Panc1 (cell line): ENCODE measurements at regions not wholly inside any gene's neighbourhood (a gene's known extent, or its start where the extent isn't known, plus 50 kb on each side); places are given as distances from the start of the nearest gene placed in this dataset.

Experiments used
- ATAC-seq: fragments of 200-7000 bp; cut with Tn5 transposase; 2 replicates; pipeline ENCODE4 v1.9.1; 2020; ENCODE audit warnings: mild to moderate bottlenecking, moderate library complexity
- BruUV-seq: library from RNA; stranded (reverse); fragments of 400-500 nt; replicated peaks from 2 replicates; lab custom pipeline; 2021; lab: Mats Ljungman, UMichigan
- CTCF ChIA-PET: fragments of 300-600 bp; sonication (Branson Sonifier 250); formaldehyde crosslinking; loops from one replicate; lab custom pipeline; 2022; ENCODE audit warnings: antibody characterized with exemption; lab: Charles Lee
- POLR2A ChIA-PET: fragments of 300-600 bp; sonication (Branson Sonifier 250); formaldehyde crosslinking; loops from one replicate; lab custom pipeline; 2022; ENCODE audit warnings: antibody characterized with exemption; lab: Charles Lee
- DNase-seq: peaks from one replicate; pipeline ENCODE4 v3.0.0-alpha.2; 2010; ENCODE audit warnings: low read depth, low spot score
- H3K27ac ChIP-seq: 2 replicates; pipeline ENCODE4 v1.5.1; 2011; ENCODE audit warnings: mild to moderate bottlenecking, low read length, inconsistent platforms
- H3K27me3 ChIP-seq: fragments of 200-500 bp; sonication (Bioruptor generic); 2 replicates; pipeline ENCODE4 v1.6.0; 2014; ENCODE audit warnings: low read length, inconsistent platforms; ENCODE audit not compliant: control insufficient read depth, insufficient read depth
- H3K36me3 ChIP-seq: fragments of 200-500 bp; sonication (Bioruptor generic); 2 replicates; pipeline ENCODE4 v1.5.1; 2014; ENCODE audit warnings: inconsistent platforms, mild to moderate bottlenecking, low read length, moderate library complexity; ENCODE audit not compliant: control insufficient read depth, insufficient read depth
- H3K4me1 ChIP-seq: 2 replicates; pipeline ENCODE4 v1.5.1; 2011; ENCODE audit warnings: inconsistent platforms, mild to moderate bottlenecking, low read length, moderate library complexity; ENCODE audit not compliant: control insufficient read depth, insufficient read depth
- H3K4me3 ChIP-seq, 2 experiments: 2 replicates each; pipeline ENCODE4 v1.5.1; 2011 to 2012; ENCODE audit warnings: low read depth in 2 of 2, low read length in 2 of 2, mild to moderate bottlenecking in 2 of 2, inconsistent platforms in 1 of 2, moderate library complexity in 1 of 2
- H3K9me3 ChIP-seq: fragments of 200-500 bp; sonication (Bioruptor generic); 2 replicates; pipeline ENCODE4 v1.5.1; 2014; ENCODE audit warnings: low read depth, mild to moderate bottlenecking, inconsistent platforms, low read length, moderate library complexity; ENCODE audit not compliant: control insufficient read depth, insufficient read depth
- POLR2AphosphoS5 ChIP-seq: IDR thresholded peaks from 2 replicates; pipeline ENCODE4 v1.6.1; 2012; ENCODE audit warnings: mild to moderate bottlenecking, low read depth, low read length, moderate library complexity
- SIN3A ChIP-seq: IDR thresholded peaks from 2 replicates; pipeline ENCODE4 v1.6.1; 2012; ENCODE audit warnings: low read depth, mild to moderate bottlenecking, low read length, moderate library complexity, borderline replicate concordance; ENCODE audit not compliant: insufficient read depth
- TCF7L2 ChIP-seq: IDR thresholded peaks from 2 replicates; pipeline ENCODE4 v1.6.1; 2011; ENCODE audit warnings: mild to moderate bottlenecking, low read depth, low read length, inconsistent platforms
- in situ Hi-C: cut with HindIII; loops from 2 replicates; pipeline ENCODE4 v1.10.0; 2016; ENCODE audit warnings: low sequenced_read_pairs, low pct_unique_long_range_greater_than_20kb
- intact Hi-C: fragments of 100-400 bp; cut with micrococcal nuclease; formaldehyde crosslinking; loops from one replicate; pipeline ENCODE4 v1.10.0; 2022; ENCODE audit not compliant: unreplicated experiment
- TF ChIP-seq, protein P1 (sequence below): fragments of 450-650 bp; IDR thresholded peaks from 2 replicates; pipeline ENCODE4 v1.5.1; 2017; ENCODE audit warnings: mild to moderate bottlenecking
- TF ChIP-seq, protein P2 (sequence below), 2 experiments: IDR thresholded peaks; 2 replicates each; pipeline ENCODE4 v1.6.1; 2011 to 2012; ENCODE audit warnings: low read depth in 2 of 2, control low read depth in 1 of 2, low read length in 1 of 2, mild to moderate bottlenecking in 1 of 2, moderate library complexity in 1 of 2; ENCODE audit not compliant: insufficient read depth in 1 of 2

DNA sequence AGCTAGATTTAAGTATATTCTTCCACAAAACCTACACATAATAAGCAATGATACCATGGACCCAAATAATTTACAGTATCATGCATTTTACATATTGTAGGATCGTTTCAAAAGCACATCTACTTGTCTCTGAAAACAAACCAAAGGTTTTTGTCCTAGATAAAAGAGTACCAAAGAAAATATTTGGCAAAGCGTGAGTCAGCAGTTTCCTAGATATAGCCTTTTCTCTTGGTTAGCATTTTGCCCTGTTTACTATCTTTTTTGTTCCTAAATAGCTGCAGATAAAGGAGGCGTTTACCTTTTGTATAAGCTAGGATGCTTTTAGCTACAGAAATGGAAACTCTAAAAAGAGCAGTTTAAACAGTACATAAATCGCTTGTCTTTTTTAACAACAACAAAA is 305.8 kb upstream of the GULP1 start:
- DNase-seq (no peak), ATAC-seq (no peak)
- intact Hi-C loops (no loop called here), in situ Hi-C loops (no loop called here)
- no peaks in the 10 kb centered on the region for H3K36me3 ChIP-seq
- no peaks in the 10 kb centered on the region for H3K9me3 ChIP-seq
- no peak for TF ChIP-seq POLR2AphosphoS5
- TF ChIP-seq, protein P1, sequence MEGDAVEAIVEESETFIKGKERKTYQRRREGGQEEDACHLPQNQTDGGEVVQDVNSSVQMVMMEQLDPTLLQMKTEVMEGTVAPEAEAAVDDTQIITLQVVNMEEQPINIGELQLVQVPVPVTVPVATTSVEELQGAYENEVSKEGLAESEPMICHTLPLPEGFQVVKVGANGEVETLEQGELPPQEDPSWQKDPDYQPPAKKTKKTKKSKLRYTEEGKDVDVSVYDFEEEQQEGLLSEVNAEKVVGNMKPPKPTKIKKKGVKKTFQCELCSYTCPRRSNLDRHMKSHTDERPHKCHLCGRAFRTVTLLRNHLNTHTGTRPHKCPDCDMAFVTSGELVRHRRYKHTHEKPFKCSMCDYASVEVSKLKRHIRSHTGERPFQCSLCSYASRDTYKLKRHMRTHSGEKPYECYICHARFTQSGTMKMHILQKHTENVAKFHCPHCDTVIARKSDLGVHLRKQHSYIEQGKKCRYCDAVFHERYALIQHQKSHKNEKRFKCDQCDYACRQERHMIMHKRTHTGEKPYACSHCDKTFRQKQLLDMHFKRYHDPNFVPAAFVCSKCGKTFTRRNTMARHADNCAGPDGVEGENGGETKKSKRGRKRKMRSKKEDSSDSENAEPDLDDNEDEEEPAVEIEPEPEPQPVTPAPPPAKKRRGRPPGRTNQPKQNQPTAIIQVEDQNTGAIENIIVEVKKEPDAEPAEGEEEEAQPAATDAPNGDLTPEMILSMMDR, result no peak
- no peak for TF ChIP-seq SIN3A
- TF ChIP-seq TCF7L2, result no peak
- TF ChIP-seq, protein P2, sequence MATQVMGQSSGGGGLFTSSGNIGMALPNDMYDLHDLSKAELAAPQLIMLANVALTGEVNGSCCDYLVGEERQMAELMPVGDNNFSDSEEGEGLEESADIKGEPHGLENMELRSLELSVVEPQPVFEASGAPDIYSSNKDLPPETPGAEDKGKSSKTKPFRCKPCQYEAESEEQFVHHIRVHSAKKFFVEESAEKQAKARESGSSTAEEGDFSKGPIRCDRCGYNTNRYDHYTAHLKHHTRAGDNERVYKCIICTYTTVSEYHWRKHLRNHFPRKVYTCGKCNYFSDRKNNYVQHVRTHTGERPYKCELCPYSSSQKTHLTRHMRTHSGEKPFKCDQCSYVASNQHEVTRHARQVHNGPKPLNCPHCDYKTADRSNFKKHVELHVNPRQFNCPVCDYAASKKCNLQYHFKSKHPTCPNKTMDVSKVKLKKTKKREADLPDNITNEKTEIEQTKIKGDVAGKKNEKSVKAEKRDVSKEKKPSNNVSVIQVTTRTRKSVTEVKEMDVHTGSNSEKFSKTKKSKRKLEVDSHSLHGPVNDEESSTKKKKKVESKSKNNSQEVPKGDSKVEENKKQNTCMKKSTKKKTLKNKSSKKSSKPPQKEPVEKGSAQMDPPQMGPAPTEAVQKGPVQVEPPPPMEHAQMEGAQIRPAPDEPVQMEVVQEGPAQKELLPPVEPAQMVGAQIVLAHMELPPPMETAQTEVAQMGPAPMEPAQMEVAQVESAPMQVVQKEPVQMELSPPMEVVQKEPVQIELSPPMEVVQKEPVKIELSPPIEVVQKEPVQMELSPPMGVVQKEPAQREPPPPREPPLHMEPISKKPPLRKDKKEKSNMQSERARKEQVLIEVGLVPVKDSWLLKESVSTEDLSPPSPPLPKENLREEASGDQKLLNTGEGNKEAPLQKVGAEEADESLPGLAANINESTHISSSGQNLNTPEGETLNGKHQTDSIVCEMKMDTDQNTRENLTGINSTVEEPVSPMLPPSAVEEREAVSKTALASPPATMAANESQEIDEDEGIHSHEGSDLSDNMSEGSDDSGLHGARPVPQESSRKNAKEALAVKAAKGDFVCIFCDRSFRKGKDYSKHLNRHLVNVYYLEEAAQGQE (IDR thresholded peaks at IDR 0.05; ENCODE audit: insufficient read depth in 1 of 2, low read depth in 2 of 2, low read length in 1 of 2), result no peak
- no peaks in the 10 kb centered on the region; the same call in 1 of the 2 replicates for H3K4me1 ChIP-seq
- H3K27me3 ChIP-seq, result no peaks in the 10 kb centered on the region
- POLR2A ChIA-PET, result no interaction called here
- CTCF ChIA-PET, result no interaction called here
- no peak overlapping the region for H3K27ac ChIP-seq
- no TSS peak for BruUV-seq
- no peak overlapping the region for H3K4me3 ChIP-seq

DNA sequence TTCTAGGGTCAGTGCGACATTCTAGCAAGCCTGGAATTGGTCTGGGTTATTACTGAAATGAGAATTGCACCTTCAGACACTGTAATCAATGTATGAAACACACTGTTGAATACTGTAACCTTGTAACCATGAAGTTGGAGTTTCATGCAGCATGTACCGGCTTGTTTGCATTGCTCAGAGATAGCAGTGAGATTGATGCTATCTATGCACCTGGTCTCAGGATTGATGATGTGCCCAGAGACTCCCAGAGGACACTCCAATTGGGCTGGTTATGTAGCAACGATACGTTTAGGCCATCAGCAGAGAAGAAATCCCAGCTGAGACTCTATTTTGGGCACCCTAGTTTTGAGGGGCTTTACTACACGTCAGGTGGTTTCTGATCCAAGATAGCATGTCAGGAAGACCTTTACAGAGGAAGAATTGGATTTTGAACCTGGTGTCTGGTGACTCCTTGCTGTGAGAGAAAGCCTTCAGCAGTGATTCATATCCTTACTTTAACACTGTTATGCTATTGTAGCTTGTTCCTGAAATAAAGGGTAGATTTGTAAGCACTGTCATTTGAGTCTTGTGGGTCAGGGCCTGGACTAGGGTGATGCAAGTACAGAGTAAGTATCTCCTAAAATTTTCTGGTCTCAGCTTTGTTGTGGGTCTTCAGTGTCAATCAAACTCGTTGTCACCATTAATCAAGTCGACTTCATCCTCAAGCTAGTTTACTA is 305.1 kb upstream of the GULP1 start:
- ChIA-PET POLR2A (no interaction called here), CTCF (no interaction called here)
- no peaks in the 10 kb centered on the region for H3K27me3 ChIP-seq
- intact Hi-C loops (no loop called here), in situ Hi-C loops (no loop called here)
- TF ChIP-seq SIN3A (no peak), TCF7L2 (no peak), POLR2AphosphoS5 (no peak)
- TF ChIP-seq, protein P2 (IDR thresholded peaks at IDR 0.05; ENCODE audit: insufficient read depth in 1 of 2, low read depth in 2 of 2, low read length in 1 of 2), result no peak
- TF ChIP-seq, protein P1, result no peak
- ATAC-seq, result no peak
- no peaks in the 10 kb centered on the region for H3K9me3 ChIP-seq
- no TSS peak for BruUV-seq
- DNase-seq, result no peak
- H3K4me3 ChIP-seq, result no peak overlapping the region
- H3K36me3 ChIP-seq, result no peaks in the 10 kb centered on the region
- no peak overlapping the region for H3K27ac ChIP-seq
- H3K4me1 ChIP-seq, result no peaks in the 10 kb centered on the region; the same call in 1 of the 2 replicates
